ENCODE measurements at regions not wholly inside any gene's neighbourhood (a gene's known extent, or its start where the extent isn't known, plus 50 kb on each side); places are given as distances from the start of the nearest gene placed in this dataset.

- peak; percentile 69 for DNase-seq (ENCODE audit: low read depth)
- no peak overlapping the region for H3K4me3 ChIP-seq (ENCODE audit: control insufficient read depth, low read depth, low read length)
- no peak for TF ChIP-seq CTCF (conservative IDR thresholded peaks at IDR 0.05; ENCODE audit: control insufficient read depth, insufficient read depth, low read depth, low read length)
Measured at GRCh38 chr14:100392356-100392755, 69.2 kb downstream of the SLC25A47 start.

DNA sequence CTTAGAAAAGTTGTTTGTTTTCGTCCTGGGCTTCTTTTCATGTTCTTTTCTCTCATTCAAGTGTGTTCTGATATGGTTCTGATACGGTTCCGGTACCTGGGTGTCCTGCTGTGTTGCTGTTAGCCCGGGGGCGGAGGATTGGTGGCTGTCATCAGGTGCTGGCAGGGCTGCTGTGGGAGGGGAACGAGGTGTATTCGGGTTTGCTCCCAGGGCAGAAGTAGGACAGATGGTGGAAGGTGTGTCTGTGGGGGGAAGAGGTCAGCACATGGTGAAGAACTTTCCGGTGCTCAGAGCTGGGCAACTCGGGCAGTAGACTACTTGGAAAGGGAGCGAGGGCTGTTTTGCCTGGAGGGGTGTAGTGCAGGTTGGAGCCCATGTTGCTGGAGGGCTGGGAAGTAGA is 70.2 kb downstream of the SLC25A47 start:
- DNase-seq (ENCODE audit: low read depth) = no peak
- TF ChIP-seq CTCF (conservative IDR thresholded peaks at IDR 0.05; ENCODE audit: control insufficient read depth, insufficient read depth, low read depth, low read length) = no peak
- H3K4me3 ChIP-seq (ENCODE audit: control insufficient read depth, low read depth, low read length) = no peak overlapping the region

DNA sequence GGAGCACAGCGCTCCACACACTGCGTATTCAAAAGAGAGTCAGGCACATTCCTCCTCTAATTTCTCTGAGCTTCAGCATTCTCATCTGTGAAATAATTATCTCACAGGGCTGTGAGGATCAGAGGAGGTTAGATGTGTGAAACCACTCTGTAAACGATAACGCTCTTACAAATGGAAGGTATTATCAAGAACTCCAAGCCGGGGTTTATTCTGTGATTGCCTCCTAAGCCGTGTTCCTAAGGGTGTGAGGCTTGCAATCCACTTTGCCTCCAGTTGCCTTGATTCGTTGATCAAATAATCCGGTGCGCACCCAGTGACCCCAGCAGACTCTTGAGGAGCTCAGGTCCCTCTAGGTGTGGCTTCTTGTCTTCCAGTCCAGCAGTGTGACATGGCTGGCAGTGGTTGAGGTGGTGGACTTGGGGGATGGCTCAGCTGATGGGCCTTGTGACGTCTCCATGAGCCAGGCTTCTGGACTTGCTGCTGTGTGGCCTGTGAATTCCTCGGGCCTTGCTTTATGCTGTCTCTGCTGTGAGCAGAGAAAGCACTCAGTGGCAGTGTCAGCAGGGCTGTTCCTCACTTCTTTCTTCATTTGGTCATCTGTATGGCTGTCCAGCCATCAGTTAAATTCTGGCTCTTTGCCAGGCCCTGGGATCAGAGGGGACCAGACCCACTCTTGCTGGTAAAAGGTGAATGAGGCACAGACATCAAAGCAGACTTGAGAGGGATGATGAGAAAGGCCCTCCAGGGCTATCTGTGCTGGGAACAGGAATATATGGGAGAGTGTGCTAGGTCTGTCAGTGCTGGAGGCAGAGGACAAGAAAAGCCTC is 71.0 kb downstream of the SLC25A47 start:
- DNase-seq (ENCODE audit: low read depth) = no peak
- TF ChIP-seq CTCF (conservative IDR thresholded peaks at IDR 0.05; ENCODE audit: control insufficient read depth, insufficient read depth, low read depth, low read length) = no peak
- H3K4me3 ChIP-seq (ENCODE audit: control insufficient read depth, low read depth, low read length) = no peak overlapping the region

- DNase-seq (ENCODE audit: low read depth) = no peak
- H3K4me3 ChIP-seq (ENCODE audit: control insufficient read depth, low read depth, low read length) = no peak overlapping the region
- TF ChIP-seq CTCF (conservative IDR thresholded peaks at IDR 0.05; ENCODE audit: control insufficient read depth, insufficient read depth, low read depth, low read length) = no peak
Measured at GRCh38 chr14:100394886-100395672, 71.9 kb downstream of the SLC25A47 start.

GRCh38 chr14:100396266-100396795 is 73.2 kb downstream of the SLC25A47 start:
- no peak overlapping the region for H3K4me3 ChIP-seq (ENCODE audit: control insufficient read depth, low read depth, low read length)
- TF ChIP-seq CTCF (conservative IDR thresholded peaks at IDR 0.05; ENCODE audit: control insufficient read depth, insufficient read depth, low read depth, low read length) = no peak
- DNase-seq (ENCODE audit: low read depth) = no peak

DNA sequence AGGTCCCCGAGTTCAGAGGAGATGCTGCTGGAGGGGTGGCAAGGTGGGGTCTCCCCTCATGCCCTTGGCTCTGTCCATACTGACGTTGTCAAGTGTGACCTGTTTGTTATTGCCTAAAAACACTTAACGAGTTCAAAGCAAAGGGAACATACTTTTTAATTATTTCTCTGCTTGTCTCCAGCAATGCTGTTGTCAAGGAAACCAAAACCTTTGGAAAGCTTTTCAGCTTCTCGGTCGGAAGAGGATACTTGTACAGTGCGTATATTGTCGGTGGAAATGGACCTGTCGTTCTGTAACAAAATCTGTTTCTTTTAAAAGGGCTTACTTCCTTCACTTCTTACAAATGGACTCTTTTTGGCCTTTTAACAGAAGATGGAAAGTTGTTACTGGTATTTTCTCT is 73.9 kb downstream of the SLC25A47 start:
- TF ChIP-seq CTCF (conservative IDR thresholded peaks at IDR 0.05; ENCODE audit: control insufficient read depth, insufficient read depth, low read depth, low read length) = no peak
- H3K4me3 ChIP-seq (ENCODE audit: control insufficient read depth, low read depth, low read length) = no peak overlapping the region
- no peak for DNase-seq (ENCODE audit: low read depth)
